Caco-2 (cell line): ENCODE measurements at regions not wholly inside any gene's neighbourhood (a gene's known extent, or its start where the extent isn't known, plus 50 kb on each side); places are given as distances from the start of the nearest gene placed in this dataset.

Experiments used
- BruUV-seq: library from RNA; stranded (reverse); fragments of 400-500 nt; replicated peaks from 2 replicates; lab custom pipeline; 2021; lab: Mats Ljungman, UMichigan
- CTCF ChIA-PET: fragments of 300-600 bp; sonication (Branson Sonifier 250); formaldehyde crosslinking; loops from one replicate; lab custom pipeline; 2022; ENCODE audit warnings: antibody characterized with exemption; lab: Charles Lee
- POLR2A ChIA-PET: fragments of 300-600 bp; sonication (Branson Sonifier 250); formaldehyde crosslinking; loops from one replicate; lab custom pipeline; 2022; ENCODE audit warnings: antibody characterized with exemption; lab: Charles Lee
- DNase-seq, 2 experiments: peaks; one replicate each; pipeline versions ENCODE4 v3.0.0 to v3.0.0-alpha.2; 2020 to 2022
- H3K27me3 ChIP-seq: replicated peaks from 2 replicates; pipeline ENCODE4 v1.6.0; 2011; ENCODE audit warnings: low read length; ENCODE audit not compliant: control insufficient read depth, insufficient read depth
- H3K36me3 ChIP-seq: 2 replicates; pipeline ENCODE4 v1.5.1; 2011; ENCODE audit warnings: low read length; ENCODE audit not compliant: control insufficient read depth, insufficient read depth
- H3K4me1 ChIP-seq: fragments of 250-450 bp; sonication (Bioruptor Pico); 2 replicates; pipeline ENCODE4 v1.5.1; 2020; ENCODE audit warnings: mild to moderate bottlenecking
- H3K4me3 ChIP-seq: 2 replicates; pipeline ENCODE4 v1.5.1; 2011; ENCODE audit warnings: low read depth, mild to moderate bottlenecking, control low read depth, low read length
- H3K9me3 ChIP-seq: fragments of 250-450 bp; sonication (Bioruptor Pico); 2 replicates; pipeline ENCODE4 v1.5.1; 2020; ENCODE audit warnings: mild to moderate bottlenecking, moderate library complexity
- H3K27ac Mint-ChIP-seq: one replicate; pipeline ENCODE4 v1.8.0; 2022; ENCODE audit warnings: mixed read lengths; ENCODE audit not compliant: unreplicated experiment
- H3K27me3 Mint-ChIP-seq: one replicate; pipeline ENCODE4 v1.8.0; 2022; ENCODE audit warnings: mixed read lengths; ENCODE audit not compliant: insufficient read depth, unreplicated experiment
- H3K36me3 Mint-ChIP-seq: one replicate; pipeline ENCODE4 v1.8.0; 2022; ENCODE audit warnings: mild to moderate bottlenecking, mixed read lengths; ENCODE audit not compliant: insufficient read depth, unreplicated experiment
- H3K4me1 Mint-ChIP-seq: one replicate; pipeline ENCODE4 v1.8.0; 2022; ENCODE audit warnings: low read depth, mixed read lengths; ENCODE audit not compliant: unreplicated experiment
- H3K4me3 Mint-ChIP-seq: one replicate; pipeline ENCODE4 v1.8.0; 2022; ENCODE audit warnings: mild to moderate bottlenecking, moderate library complexity, mixed read lengths; ENCODE audit not compliant: unreplicated experiment
- H3K9me3 Mint-ChIP-seq: one replicate; pipeline ENCODE4 v1.8.0; 2022; ENCODE audit warnings: mixed read lengths; ENCODE audit not compliant: unreplicated experiment
- intact Hi-C: fragments of 100-400 bp; cut with micrococcal nuclease; formaldehyde crosslinking; loops from one replicate; pipeline ENCODE4 v1.10.0; 2022; ENCODE audit not compliant: unreplicated experiment
- TF ChIP-seq, protein P1 (sequence below), 2 experiments: fragments of 200-600 bp in 1 of 2; IDR thresholded peaks; 1 replicate in 1 of 2; 2 replicates in 1 of 2; pipeline versions ENCODE4 v1.5.1 to v1.8.0; 2011 to 2022; ENCODE audit warnings: antibody characterized with exemption in 1 of 2, control low read depth in 1 of 2, inconsistent platforms in 1 of 2, low read depth in 1 of 2, low read length in 1 of 2, mild to moderate bottlenecking in 1 of 2, moderate library complexity in 1 of 2; ENCODE audit not compliant: insufficient read depth in 1 of 2, severe bottlenecking in 1 of 2, unreplicated experiment in 1 of 2

DNA sequence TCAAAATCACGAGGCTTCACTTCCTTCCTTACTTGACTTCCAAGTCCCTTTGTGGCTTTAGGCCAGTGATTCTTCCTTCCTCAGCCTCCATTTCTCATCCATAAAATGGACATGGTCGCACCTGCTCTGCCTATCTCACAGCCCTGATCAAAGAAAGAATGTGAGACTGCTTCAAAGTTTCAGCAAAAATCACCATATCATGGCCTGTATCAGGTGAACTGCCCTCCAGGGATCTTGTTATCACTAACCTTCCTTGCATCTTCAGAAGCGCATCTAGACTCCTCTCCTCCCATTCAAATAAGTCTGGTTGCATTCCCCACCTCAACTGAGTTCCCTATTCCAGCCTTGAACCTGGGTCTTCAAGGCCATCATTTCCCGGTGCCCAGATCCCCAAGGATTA is 96.5 kb downstream of the TTC32 start:
- no peak overlapping the region for H3K4me3 Mint-ChIP-seq
- no peaks in the 10 kb centered on the region for H3K36me3 ChIP-seq
- peaks cover 14% of the 10 kb centered on the region for H3K27me3 Mint-ChIP-seq
- no peaks in the 10 kb centered on the region for H3K4me1 ChIP-seq
- CTCF ChIA-PET: no interaction called here
- POLR2A ChIA-PET: no interaction called here
- H3K4me3 ChIP-seq: no peak overlapping the region
- intact Hi-C loops: no loop called here
- no peak overlapping the region for H3K27ac Mint-ChIP-seq
- DNase-seq: no peak
- peaks cover 6% of the 10 kb centered on the region for H3K9me3 Mint-ChIP-seq
- H3K9me3 ChIP-seq: no peaks in the 10 kb centered on the region
- H3K4me1 Mint-ChIP-seq: peaks cover 8% of the 10 kb centered on the region
- BruUV-seq: no TSS peak
- no peaks in the 10 kb centered on the region for H3K27me3 ChIP-seq
- TF ChIP-seq, protein P1, sequence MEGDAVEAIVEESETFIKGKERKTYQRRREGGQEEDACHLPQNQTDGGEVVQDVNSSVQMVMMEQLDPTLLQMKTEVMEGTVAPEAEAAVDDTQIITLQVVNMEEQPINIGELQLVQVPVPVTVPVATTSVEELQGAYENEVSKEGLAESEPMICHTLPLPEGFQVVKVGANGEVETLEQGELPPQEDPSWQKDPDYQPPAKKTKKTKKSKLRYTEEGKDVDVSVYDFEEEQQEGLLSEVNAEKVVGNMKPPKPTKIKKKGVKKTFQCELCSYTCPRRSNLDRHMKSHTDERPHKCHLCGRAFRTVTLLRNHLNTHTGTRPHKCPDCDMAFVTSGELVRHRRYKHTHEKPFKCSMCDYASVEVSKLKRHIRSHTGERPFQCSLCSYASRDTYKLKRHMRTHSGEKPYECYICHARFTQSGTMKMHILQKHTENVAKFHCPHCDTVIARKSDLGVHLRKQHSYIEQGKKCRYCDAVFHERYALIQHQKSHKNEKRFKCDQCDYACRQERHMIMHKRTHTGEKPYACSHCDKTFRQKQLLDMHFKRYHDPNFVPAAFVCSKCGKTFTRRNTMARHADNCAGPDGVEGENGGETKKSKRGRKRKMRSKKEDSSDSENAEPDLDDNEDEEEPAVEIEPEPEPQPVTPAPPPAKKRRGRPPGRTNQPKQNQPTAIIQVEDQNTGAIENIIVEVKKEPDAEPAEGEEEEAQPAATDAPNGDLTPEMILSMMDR (IDR thresholded peaks at IDR 0.05; ENCODE audit: insufficient read depth in 1 of 2, low read depth in 1 of 2, low read length in 1 of 2, severe bottlenecking in 1 of 2, unreplicated experiment in 1 of 2): no peak
- no peaks in the 10 kb centered on the region for H3K36me3 Mint-ChIP-seq

DNA sequence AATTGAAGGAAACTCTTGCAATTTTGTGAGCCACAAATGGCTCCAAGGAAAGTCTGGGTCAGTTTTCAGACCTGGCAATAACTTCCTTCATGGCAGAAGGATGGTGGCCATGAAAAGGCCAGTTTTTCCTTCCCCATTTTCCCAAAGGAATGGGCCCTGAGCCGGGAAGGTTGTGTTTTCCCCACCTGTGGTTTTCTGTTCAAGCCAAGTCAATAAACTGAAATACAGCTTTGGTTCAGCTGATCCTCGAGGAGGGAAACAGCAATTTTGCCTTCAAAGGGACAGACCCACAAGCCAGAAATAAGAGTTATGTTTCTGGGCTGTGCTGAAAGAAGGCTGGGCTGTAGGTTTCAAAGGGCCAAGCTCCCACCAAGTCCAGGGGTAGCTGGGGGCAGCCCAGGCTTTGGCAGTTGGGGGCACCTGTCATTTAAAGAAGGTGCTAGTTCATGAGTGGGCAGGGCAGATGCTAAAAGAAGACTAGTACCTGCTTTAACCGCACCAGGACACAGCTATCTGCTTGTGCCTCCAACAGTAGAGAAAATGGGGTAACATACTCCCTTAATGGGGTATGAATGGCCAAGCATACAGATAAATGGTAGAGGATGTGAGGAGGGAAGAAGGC is 97.0 kb downstream of the TTC32 start:
- no peak overlapping the region for H3K27ac Mint-ChIP-seq
- H3K36me3 Mint-ChIP-seq: no peaks in the 10 kb centered on the region
- CTCF ChIA-PET: no interaction called here
- H3K4me1 ChIP-seq: no peaks in the 10 kb centered on the region
- H3K36me3 ChIP-seq: no peaks in the 10 kb centered on the region
- no peaks in the 10 kb centered on the region for H3K9me3 ChIP-seq
- POLR2A ChIA-PET: no interaction called here
- no TSS peak for BruUV-seq
- H3K4me3 ChIP-seq: no peak overlapping the region
- peaks cover 6% of the 10 kb centered on the region for H3K9me3 Mint-ChIP-seq
- DNase-seq: no peak
- H3K4me3 Mint-ChIP-seq: no peak overlapping the region
- TF ChIP-seq, protein P1 (IDR thresholded peaks at IDR 0.05; ENCODE audit: insufficient read depth in 1 of 2, low read depth in 1 of 2, low read length in 1 of 2, severe bottlenecking in 1 of 2, unreplicated experiment in 1 of 2): no peak
- H3K27me3 ChIP-seq: no peaks in the 10 kb centered on the region
- intact Hi-C loops: no loop called here
- H3K4me1 Mint-ChIP-seq: peaks cover 8% of the 10 kb centered on the region
- peaks cover 14% of the 10 kb centered on the region for H3K27me3 Mint-ChIP-seq

DNA sequence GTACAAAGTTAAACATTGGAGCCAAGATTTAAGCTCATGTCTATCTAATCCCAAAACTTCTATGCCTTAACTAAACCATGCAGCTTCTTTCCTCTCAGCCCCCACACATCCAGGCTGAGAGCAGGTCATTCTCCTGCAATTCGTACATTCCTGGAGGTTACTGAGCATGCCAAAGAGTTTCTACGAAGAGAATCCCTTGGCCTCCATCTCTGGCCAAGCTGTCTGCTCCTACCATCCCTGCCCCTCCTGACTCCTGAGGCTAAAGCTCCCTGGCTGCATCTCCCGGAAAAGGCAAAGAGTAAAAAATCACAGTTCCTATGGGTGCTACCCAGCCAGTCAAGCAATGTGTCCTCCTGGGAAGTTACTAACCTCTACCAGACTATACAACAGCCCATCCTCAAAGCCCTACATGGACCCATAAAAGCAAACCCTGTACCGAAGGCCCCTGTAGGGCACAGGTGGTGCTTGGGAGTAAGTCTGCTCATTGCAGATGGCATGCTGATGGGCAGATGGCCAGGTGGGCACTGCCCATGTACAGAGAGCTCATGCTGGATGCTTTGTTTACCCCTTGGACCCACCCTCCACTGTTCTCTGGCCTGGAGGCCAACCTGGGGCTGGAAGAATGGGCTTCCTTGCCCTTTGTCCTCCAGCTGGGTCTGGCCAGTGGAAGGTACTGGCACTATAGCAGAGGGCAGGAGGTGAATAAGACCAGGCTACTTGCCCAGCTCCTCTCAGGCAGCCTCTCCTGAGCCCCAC is 99.5 kb downstream of the TTC32 start:
- no peak for DNase-seq
- Histone ChIP-seq H3K27me3 (no peaks in the 10 kb centered on the region), H3K4me3 (no peak overlapping the region), H3K36me3 (no peaks in the 10 kb centered on the region), H3K9me3 (no peaks in the 10 kb centered on the region), H3K4me1 (0 out of 2 replicates have a peak, but pooled peaks cover 5% of the 10 kb centered on the region)
- Mint-ChIP-seq H3K9me3 (peaks cover 6% of the 10 kb centered on the region), H3K27me3 (peaks cover 13% of the 10 kb centered on the region), H3K4me1 (peaks cover 8% of the 10 kb centered on the region), H3K27ac (no peak overlapping the region), H3K36me3 (no peaks in the 10 kb centered on the region), H3K4me3 (no peak overlapping the region)
- TF ChIP-seq, protein P1 (IDR thresholded peaks at IDR 0.05; ENCODE audit: insufficient read depth in 1 of 2, low read depth in 1 of 2, low read length in 1 of 2, severe bottlenecking in 1 of 2, unreplicated experiment in 1 of 2): no peak
- no TSS peak for BruUV-seq
- POLR2A ChIA-PET: no interaction called here
- intact Hi-C loops: no loop called here
- CTCF ChIA-PET: interaction anchor here (0.6 kb wide), 1 partner anchor 196 kb away, joined by 3 read pairs; no protein-coding TSS in a partner anchor
